Erythroblast (primary cell): ENCODE measurements at regions not wholly inside any gene's neighbourhood (a gene's known extent, or its start where the extent isn't known, plus 50 kb on each side); places are given as distances from the start of the nearest gene placed in this dataset.

Experiments
- GATA1 ChIP-seq: IDR thresholded peaks from 2 replicates; pipeline ENCODE4 v1.6.1; 2011; ENCODE audit warnings: low read depth, mild to moderate bottlenecking, control low read depth, low read length, moderate library complexity
- POLR2A ChIP-seq: IDR thresholded peaks from 2 replicates; pipeline ENCODE4 v1.6.1; 2011; ENCODE audit warnings: mild to moderate bottlenecking, low read length

DNA sequence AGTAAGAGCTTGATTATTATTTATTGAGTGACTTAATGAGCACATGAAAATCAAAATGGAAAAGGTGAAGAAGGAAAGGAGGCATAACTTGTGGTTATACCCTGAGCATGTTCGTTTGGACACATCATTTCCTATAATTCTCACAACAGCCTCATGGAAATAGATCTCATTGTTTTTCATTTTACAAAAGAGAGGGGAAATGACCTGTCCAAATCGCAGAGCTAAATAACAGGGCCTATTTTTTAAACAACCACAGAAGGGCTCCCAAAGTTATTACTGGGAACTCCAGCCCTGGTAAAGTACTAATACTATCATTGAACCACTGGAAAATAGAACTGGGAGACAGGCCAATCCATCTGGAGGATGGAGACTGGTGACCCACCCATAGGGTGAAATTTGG, 317.7 kb upstream of the C16orf82 start:
- TF ChIP-seq POLR2A = no peak
- TF ChIP-seq GATA1 = no peak
